Jurkat, Clone E6-1 (cell line): ENCODE measurements at regions not wholly inside any gene's neighbourhood (a gene's known extent, or its start where the extent isn't known, plus 50 kb on each side); places are given as distances from the start of the nearest gene placed in this dataset.

ENCODE experiments used
- DNase-seq: peaks from one replicate; pipeline ENCODE4 v3.0.0-alpha.2; 2011; ENCODE audit warnings: low read depth, low spot score
- H3K4me3 ChIP-seq: 2 replicates; pipeline ENCODE4 v1.5.1; 2011; ENCODE audit warnings: mild to moderate bottlenecking, low read length, control low read depth, moderate library complexity

- H3K4me3 ChIP-seq, result no peak overlapping the region
- no peak for DNase-seq
Measured at GRCh38 chrX:6472652-6473342, 62.1 kb downstream of the VCX3A start.

GRCh38 chrX:6468706-6469105 lies 66.2 kb downstream of the VCX3A start:
- no peak for DNase-seq
- H3K4me3 ChIP-seq, result no peak overlapping the region

GRCh38 chrX:6465756-6466155 lies 69.2 kb downstream of the VCX3A start:
- no peak overlapping the region for H3K4me3 ChIP-seq
- DNase-seq, result no peak

GRCh38 chrX:6464726-6465125 lies 70.2 kb downstream of the VCX3A start:
- H3K4me3 ChIP-seq, result no peak overlapping the region
- DNase-seq, result no peak

GRCh38 chrX:6460893-6461490 lies 73.9 kb downstream of the VCX3A start:
- no peak for DNase-seq
- no peak overlapping the region for H3K4me3 ChIP-seq

- DNase-seq, result no peak
- H3K4me3 ChIP-seq, result no peak overlapping the region
Measured at GRCh38 chrX:6456196-6456595, 78.7 kb downstream of the VCX3A start.

GRCh38 chrX:6449946-6450345 lies 85.0 kb downstream of the VCX3A start:
- H3K4me3 ChIP-seq, result no peak overlapping the region
- no peak for DNase-seq

- H3K4me3 ChIP-seq, result no peak overlapping the region
- DNase-seq, result peak; percentile 0
Measured at GRCh38 chrX:6448003-6448402, 86.9 kb downstream of the VCX3A start.

- no peak for DNase-seq
- no peak overlapping the region for H3K4me3 ChIP-seq
Measured at GRCh38 chrX:6446582-6446981, 88.3 kb downstream of the VCX3A start.

- H3K4me3 ChIP-seq, result no peak overlapping the region
- DNase-seq, result no peak
Measured at GRCh38 chrX:6440648-6441047, 94.3 kb downstream of the VCX3A start.

GRCh38 chrX:6432226-6432625 lies 102.7 kb downstream of the VCX3A start:
- H3K4me3 ChIP-seq, result no peak overlapping the region
- no peak for DNase-seq

- no peak for DNase-seq
Measured at GRCh38 chrX:6407542-6407941, 127.4 kb downstream of the VCX3A start.

GRCh38 chrX:6386837-6387236 lies 148.1 kb downstream of the VCX3A start:
- no peak overlapping the region for H3K4me3 ChIP-seq
- DNase-seq, result no peak

More at GRCh38 chrX:6407542-6407941, 127.4 kb downstream of the VCX3A start:
- no peak overlapping the region for H3K4me3 ChIP-seq

- no peak overlapping the region for H3K4me3 ChIP-seq
- DNase-seq, result no peak
Measured at GRCh38 chrX:6384921-6385320, 150.0 kb downstream of the VCX3A start.

- no peak for DNase-seq
- H3K4me3 ChIP-seq, result no peak overlapping the region
Measured at GRCh38 chrX:6384371-6384770, 150.5 kb downstream of the VCX3A start.

- no peak overlapping the region for H3K4me3 ChIP-seq
- DNase-seq, result no peak
Measured at GRCh38 chrX:6383917-6384316, 151.0 kb downstream of the VCX3A start.

GRCh38 chrX:6383488-6383887 lies 151.4 kb downstream of the VCX3A start:
- no peak for DNase-seq
- H3K4me3 ChIP-seq, result no peak overlapping the region

GRCh38 chrX:6382284-6382683 lies 152.6 kb downstream of the VCX3A start:
- DNase-seq, result no peak
- H3K4me3 ChIP-seq, result no peak overlapping the region

- DNase-seq, result no peak
- H3K4me3 ChIP-seq, result no peak overlapping the region
Measured at GRCh38 chrX:6377103-6377764, 148.6 kb upstream of the NLGN4X start.

- H3K4me3 ChIP-seq, result no peak overlapping the region
- DNase-seq, result no peak
Measured at GRCh38 chrX:6374556-6374955, 145.9 kb upstream of the NLGN4X start.

- DNase-seq, result no peak
- no peak overlapping the region for H3K4me3 ChIP-seq
Measured at GRCh38 chrX:6372981-6373380, 144.3 kb upstream of the NLGN4X start.
